WTC11 (cell line): ENCODE measurements at regions not wholly inside any gene's neighbourhood (a gene's known extent, or its start where the extent isn't known, plus 50 kb on each side); places are given as distances from the start of the nearest gene placed in this dataset.

Experiments
- AFF4 ChIP-seq: sonication (generic); formaldehyde crosslinking; IDR thresholded peaks from 2 replicates; pipeline ENCODE4 v1.8.1; 2023; ENCODE audit warnings: mild to moderate bottlenecking, missing genetic modification reagents, borderline replicate concordance
- CTCF ChIP-seq: fragments of 200-600 bp; IDR thresholded peaks from 2 replicates; pipeline ENCODE4 v1.8.0; 2022; ENCODE audit warnings: antibody characterized with exemption
- ELF4 ChIP-seq: sonication (generic); formaldehyde crosslinking; IDR thresholded peaks from 2 replicates; pipeline ENCODE4 v1.8.1; 2022; ENCODE audit warnings: low read depth, mild to moderate bottlenecking, moderate library complexity, missing genetic modification reagents
- FOXJ3 ChIP-seq: sonication (generic); formaldehyde crosslinking; IDR thresholded peaks from 2 replicates; pipeline ENCODE4 v1.9.0; 2021; ENCODE audit warnings: missing genetic modification reagents, mild to moderate bottlenecking, borderline replicate concordance
- FOXP1 ChIP-seq: sonication (generic); formaldehyde crosslinking; IDR thresholded peaks from 2 replicates; pipeline ENCODE4 v1.8.0; 2022; ENCODE audit warnings: missing genetic modification reagents, mild to moderate bottlenecking, moderate library complexity, borderline replicate concordance
- IRF2 ChIP-seq: sonication (generic); formaldehyde crosslinking; IDR thresholded peaks from 2 replicates; pipeline ENCODE4 v1.8.0; 2022; ENCODE audit warnings: low read depth, missing genetic modification reagents, borderline replicate concordance
- JUN ChIP-seq: sonication (generic); formaldehyde crosslinking; IDR thresholded peaks from 2 replicates; pipeline ENCODE4 v1.8.0; 2023; ENCODE audit warnings: mild to moderate bottlenecking, missing genetic modification reagents
- USF2 ChIP-seq: sonication (generic); formaldehyde crosslinking; IDR thresholded peaks from 2 replicates; pipeline ENCODE4 v1.8.1; 2023; ENCODE audit warnings: mild to moderate bottlenecking, missing genetic modification reagents, moderate library complexity

- no peak for TF ChIP-seq JUN (CRISPR knock-in tag)
- no peak for TF ChIP-seq FOXP1 (CRISPR knock-in tag)
- TF ChIP-seq CTCF, result no peak
- TF ChIP-seq FOXJ3 (CRISPR knock-in tag), result no peak
- TF ChIP-seq AFF4, result no peak
- TF ChIP-seq IRF2, result no peak
- no peak for TF ChIP-seq ELF4
- no peak for TF ChIP-seq USF2
Measured at GRCh38 chr11:8807544-8808225, 103.3 kb upstream of the AKIP1 start.
